Naive thymus-derived CD4-positive, alpha-beta T cell (primary cell): ENCODE measurements at regions not wholly inside any gene's neighbourhood (a gene's known extent, or its start where the extent isn't known, plus 50 kb on each side); places are given as distances from the start of the nearest gene placed in this dataset.

Source experiments
- ATAC-seq: fragments of 150-1000 bp; cut with Tn5 transposase; 2 replicates; pipeline ENCODE4 v1.10.0; 2021; ENCODE audit warnings: mild to moderate bottlenecking, moderate library complexity
- CTCF ChIA-PET: fragments of 350-600 bp; sonication (Branson Sonifier 250); formaldehyde crosslinking; loops from one replicate; lab custom pipeline; 2021; ENCODE audit warnings: antibody characterized with exemption; lab: Charles Lee
- POLR2A ChIA-PET: fragments of 350-600 bp; sonication (Branson Sonifier 250); formaldehyde crosslinking; loops from one replicate; lab custom pipeline; 2021; ENCODE audit warnings: antibody characterized with exemption, inconsistent platforms; lab: Charles Lee
- DNase-seq, 9 donors: peaks; one replicate each; pipeline versions ENCODE4 v3.0.0 to v3.0.0-alpha.2; 2020 to 2022; ENCODE audit warnings: mixed read lengths in 1 of 9
- H3K27ac ChIP-seq: one replicate; pipeline ENCODE4 v1.7.0; 2013; ENCODE audit warnings: mild to moderate bottlenecking, low read depth, low read length, moderate library complexity
- H3K27me3 ChIP-seq, 2 donors: one replicate each; pipeline ENCODE4 v1.7.0; 2013; ENCODE audit warnings: low read length in 2 of 2, mild to moderate bottlenecking in 2 of 2, moderate library complexity in 2 of 2; ENCODE audit not compliant: control insufficient read depth in 2 of 2, insufficient read depth in 2 of 2
- H3K36me3 ChIP-seq, 3 experiments: 1 replicate in 2 of 3; 2 replicates in 1 of 3; pipeline ENCODE4 v1.7.0; 2013; ENCODE audit warnings: low read length in 3 of 3, mild to moderate bottlenecking in 3 of 3, moderate library complexity in 1 of 3; ENCODE audit not compliant: insufficient read depth in 3 of 3, control insufficient read depth in 2 of 3
- H3K4me1 ChIP-seq, 2 donors: one replicate each; pipeline ENCODE4 v1.7.0; 2013; ENCODE audit warnings: low read length in 2 of 2, mild to moderate bottlenecking in 2 of 2, moderate library complexity in 1 of 2; ENCODE audit not compliant: control insufficient read depth in 2 of 2, insufficient read depth in 2 of 2
- H3K4me3 ChIP-seq: 2 replicates; pipeline ENCODE4 v1.7.0; 2013; ENCODE audit warnings: mild to moderate bottlenecking, low read length
- H3K9me3 ChIP-seq, 3 experiments: 1 replicate in 2 of 3; 2 replicates in 1 of 3; pipeline ENCODE4 v1.7.0; 2013; ENCODE audit warnings: low read length in 3 of 3; ENCODE audit not compliant: control insufficient read depth in 2 of 3
- H3K27ac Mint-ChIP-seq, 9 donors: one replicate each; pipeline ENCODE4 v1.8.0; 2020 to 2022; ENCODE audit warnings: mixed read lengths in 9 of 9, mild to moderate bottlenecking in 8 of 9, moderate library complexity in 5 of 9, inconsistent platforms in 2 of 9
- H3K27me3 Mint-ChIP-seq, 5 donors: one replicate each; pipeline ENCODE4 v1.8.0; 2021 to 2022; ENCODE audit warnings: mixed read lengths in 5 of 5, mild to moderate bottlenecking in 1 of 5
- H3K36me3 Mint-ChIP-seq, 5 donors: one replicate each; pipeline ENCODE4 v1.8.0; 2020 to 2022; ENCODE audit warnings: mixed read lengths in 5 of 5, mild to moderate bottlenecking in 3 of 5, inconsistent platforms in 1 of 5
- H3K4me1 Mint-ChIP-seq, 7 donors: one replicate each; pipeline ENCODE4 v1.8.0; 2020 to 2022; ENCODE audit warnings: mixed read lengths in 7 of 7, mild to moderate bottlenecking in 3 of 7, inconsistent platforms in 1 of 7
- H3K4me3 Mint-ChIP-seq, 10 donors: one replicate each; pipeline ENCODE4 v1.8.0; 2020 to 2022; ENCODE audit warnings: mild to moderate bottlenecking in 10 of 10, mixed read lengths in 10 of 10, moderate library complexity in 6 of 10, inconsistent platforms in 2 of 10
- H3K9me3 Mint-ChIP-seq, 11 donors: one replicate each; pipeline ENCODE4 v1.8.0; 2020 to 2022; ENCODE audit warnings: mixed read lengths in 11 of 11, mild to moderate bottlenecking in 4 of 11, inconsistent platforms in 1 of 11, moderate library complexity in 1 of 11
- intact Hi-C, 2 donors: fragments of 100-400 bp; cut with micrococcal nuclease; formaldehyde crosslinking; loops; one replicate each; pipeline ENCODE4 v1.15.1; 2023

GRCh38 chr12:124434951-124435805, 132.2 kb downstream of the NCOR2 start:
- Histone ChIP-seq H3K27ac (no peak overlapping the region), H3K27me3 (no peaks in the 10 kb centered on the region), H3K9me3 (no peaks in the 10 kb centered on the region), H3K36me3 (peaks cover 0 to 53% (median 0%) of the 10 kb centered on the region in 3 experiments), H3K4me3 (no peak overlapping the region), H3K4me1 (peaks cover 0 to 10% of the 10 kb centered on the region in 2 donors)
- Mint-ChIP-seq H3K9me3 (peaks cover 0 to 12% (median 0%) of the 10 kb centered on the region in 11 donors), H3K27ac (peak overlapping the region in 4 of 9 donors; percentile 22 to 54 (median 48)), H3K27me3 (no peaks in the 10 kb centered on the region), H3K4me3 (no peak overlapping the region), H3K4me1 (peaks cover 0 to 21% (median 8%) of the 10 kb centered on the region in 7 donors), H3K36me3 (peaks cover 0 to 16% (median 8%) of the 10 kb centered on the region in 5 donors)
- CTCF ChIA-PET, result no interaction called here
- POLR2A ChIA-PET, result no interaction called here
- intact Hi-C loops, result no loop called here
- ATAC-seq (no peak), DNase-seq (no peak)

DNA sequence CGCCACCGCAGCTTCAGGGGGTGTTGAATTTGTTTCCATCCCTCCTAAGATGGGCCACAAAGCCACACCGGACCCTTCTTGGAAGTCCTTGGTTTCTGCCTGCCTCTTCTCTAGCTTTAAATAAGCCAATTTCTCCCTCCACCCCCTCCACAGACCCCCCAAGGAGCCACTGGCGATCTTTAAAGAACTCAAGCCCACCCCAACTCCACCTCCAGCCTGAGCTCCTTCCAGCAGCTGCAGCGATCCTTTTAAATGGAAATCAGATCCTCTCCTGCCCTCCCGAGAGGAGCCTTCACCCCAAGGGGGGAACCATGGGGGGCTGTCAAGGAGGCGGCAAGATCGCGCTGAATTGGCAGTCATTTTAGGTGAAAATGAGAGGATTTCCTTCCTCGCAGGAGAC, 133.1 kb downstream of the NCOR2 start:
- ChIA-PET POLR2A (no interaction called here), CTCF (no interaction called here)
- ATAC-seq (no peak), DNase-seq (no peak)
- peaks cover 0 to 7% of the 10 kb centered on the region in 2 donors for H3K4me1 ChIP-seq
- no peaks in the 10 kb centered on the region for H3K27me3 Mint-ChIP-seq
- intact Hi-C loops, result no loop called here
- H3K27ac Mint-ChIP-seq, result peak overlapping the region in 1 of 9 donors; percentile 38
- H3K4me3 ChIP-seq, result no peak overlapping the region
- peaks cover 0 to 21% (median 8%) of the 10 kb centered on the region in 7 donors for H3K4me1 Mint-ChIP-seq
- H3K9me3 Mint-ChIP-seq, result peaks cover 0 to 12% (median 0%) of the 10 kb centered on the region in 11 donors
- H3K36me3 Mint-ChIP-seq, result peaks cover 0 to 21% (median 8%) of the 10 kb centered on the region in 5 donors
- H3K27me3 ChIP-seq, result no peaks in the 10 kb centered on the region
- H3K36me3 ChIP-seq, result peaks cover 0 to 62% (median 0%) of the 10 kb centered on the region in 3 experiments
- H3K27ac ChIP-seq, result no peak overlapping the region
- H3K9me3 ChIP-seq, result no peaks in the 10 kb centered on the region
- no peak overlapping the region for H3K4me3 Mint-ChIP-seq

- H3K27ac ChIP-seq, result no peak overlapping the region
- H3K4me3 ChIP-seq, result no peak overlapping the region
- H3K27ac Mint-ChIP-seq, result peak overlapping the region in 1 of 9 donors; percentile 38
- H3K9me3 ChIP-seq, result no peaks in the 10 kb centered on the region
- peaks cover 0 to 21% (median 8%) of the 10 kb centered on the region in 5 donors for H3K36me3 Mint-ChIP-seq
- peaks cover 0 to 12% (median 0%) of the 10 kb centered on the region in 11 donors for H3K9me3 Mint-ChIP-seq
- peaks cover 0 to 63% (median 0%) of the 10 kb centered on the region in 3 experiments for H3K36me3 ChIP-seq
- no peak for ATAC-seq
- peaks cover 0 to 21% (median 8%) of the 10 kb centered on the region in 7 donors for H3K4me1 Mint-ChIP-seq
- no peak overlapping the region for H3K4me3 Mint-ChIP-seq
- POLR2A ChIA-PET, result no interaction called here
- H3K27me3 ChIP-seq, result no peaks in the 10 kb centered on the region
- H3K27me3 Mint-ChIP-seq, result no peaks in the 10 kb centered on the region
- intact Hi-C loops, result no loop called here
- DNase-seq, result no peak
- CTCF ChIA-PET, result no interaction called here
- H3K4me1 ChIP-seq, result peaks cover 0 to 2% of the 10 kb centered on the region in 2 donors
These were observed 133.5 kb downstream of the NCOR2 start for GRCh38 chr12:124433879-124434278.

- Mint-ChIP-seq H3K9me3 (peaks cover 0 to 12% (median 0%) of the 10 kb centered on the region in 11 donors), H3K27me3 (no peaks in the 10 kb centered on the region), H3K4me1 (peaks cover 0 to 21% (median 8%) of the 10 kb centered on the region in 7 donors), H3K27ac (no peak overlapping the region), H3K36me3 (peaks cover 0 to 21% (median 8%) of the 10 kb centered on the region in 5 donors), H3K4me3 (no peak overlapping the region)
- no peaks in the 10 kb centered on the region for H3K4me1 ChIP-seq
- DNase-seq (no peak), ATAC-seq (peak; percentile 42)
- no peaks in the 10 kb centered on the region for H3K9me3 ChIP-seq
- no peak overlapping the region for H3K4me3 ChIP-seq
- CTCF ChIA-PET, result no interaction called here
- H3K27me3 ChIP-seq, result no peaks in the 10 kb centered on the region
- intact Hi-C loops, result no loop called here
- POLR2A ChIA-PET, result no interaction called here
- H3K27ac ChIP-seq, result no peak overlapping the region
- H3K36me3 ChIP-seq, result peaks cover 0 to 63% (median 0%) of the 10 kb centered on the region in 3 experiments
These were observed 134.1 kb downstream of the NCOR2 start for GRCh38 chr12:124433147-124433874.

DNA sequence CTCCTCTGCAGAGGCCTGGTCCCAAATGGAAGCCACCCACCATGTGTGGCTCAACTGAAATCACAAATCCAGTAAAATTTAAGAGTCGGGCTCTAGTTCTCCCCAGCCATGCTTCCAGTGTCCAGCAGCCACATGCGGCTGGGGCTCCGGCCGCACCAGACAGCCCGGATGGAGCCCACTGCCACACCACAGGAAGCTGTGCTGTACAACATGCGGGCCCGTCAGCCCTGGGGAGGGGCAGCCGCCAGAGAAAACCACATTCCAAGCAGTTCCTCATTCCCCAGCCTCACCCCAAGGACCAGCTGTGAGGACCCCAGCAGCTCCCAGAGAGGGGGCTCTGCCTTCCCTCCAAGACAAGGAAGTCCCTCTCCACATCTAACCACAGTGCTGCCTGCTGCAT, 135.0 kb downstream of the NCOR2 start:
- H3K27ac ChIP-seq, result no peak overlapping the region
- H3K4me3 ChIP-seq, result no peak overlapping the region
- H3K4me1 ChIP-seq, result no peaks in the 10 kb centered on the region
- no peak for DNase-seq
- Mint-ChIP-seq H3K27me3 (no peaks in the 10 kb centered on the region), H3K9me3 (peaks cover 0 to 12% (median 0%) of the 10 kb centered on the region in 11 donors), H3K4me1 (peaks cover 0 to 17% (median 8%) of the 10 kb centered on the region in 7 donors), H3K27ac (peak overlapping the region in 4 of 9 donors; percentile 14 to 65 (median 60)), H3K36me3 (peaks cover 0 to 24% (median 8%) of the 10 kb centered on the region in 5 donors), H3K4me3 (no peak overlapping the region)
- ChIA-PET CTCF (no interaction called here), POLR2A (no interaction called here)
- H3K36me3 ChIP-seq, result peaks cover 0 to 65% (median 0%) of the 10 kb centered on the region in 3 experiments
- no peaks in the 10 kb centered on the region for H3K27me3 ChIP-seq
- peak; percentile 55 for ATAC-seq
- intact Hi-C loops, result no loop called here
- no peaks in the 10 kb centered on the region for H3K9me3 ChIP-seq

DNA sequence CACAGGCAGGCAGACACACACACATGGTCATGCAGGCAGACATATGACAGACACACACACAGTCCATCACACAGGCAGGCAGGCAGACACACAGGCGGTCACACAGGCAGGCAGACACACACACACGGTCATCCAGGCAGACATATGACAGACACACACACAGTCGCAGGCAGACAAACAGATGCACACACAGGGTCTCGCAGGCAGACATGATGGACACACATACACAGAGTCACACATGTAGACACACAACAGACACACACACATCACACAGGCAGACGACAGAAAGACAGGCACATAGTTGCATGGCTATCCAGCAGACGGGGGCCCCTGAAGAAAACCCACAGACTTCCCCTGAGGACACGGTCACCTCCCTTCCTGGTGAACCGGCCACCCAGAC, 135.4 kb downstream of the NCOR2 start:
- Histone ChIP-seq H3K27ac (no peak overlapping the region), H3K27me3 (no peaks in the 10 kb centered on the region), H3K4me3 (no peak overlapping the region), H3K4me1 (no peaks in the 10 kb centered on the region), H3K36me3 (peaks cover 0 to 64% (median 0%) of the 10 kb centered on the region in 3 experiments), H3K9me3 (no peaks in the 10 kb centered on the region)
- H3K9me3 Mint-ChIP-seq, result peaks cover 0 to 12% (median 0%) of the 10 kb centered on the region in 11 donors
- H3K4me1 Mint-ChIP-seq, result peaks cover 0 to 17% (median 8%) of the 10 kb centered on the region in 7 donors
- H3K27ac Mint-ChIP-seq, result peak overlapping the region in 6 of 9 donors; percentile 14 to 65 (median 60)
- POLR2A ChIA-PET, result no interaction called here
- peaks cover 0 to 24% (median 8%) of the 10 kb centered on the region in 5 donors for H3K36me3 Mint-ChIP-seq
- intact Hi-C loops, result loop anchor here in 1 of 2 donors (2.0 kb wide), 1 partner anchor 49 kb away; no protein-coding TSS in a partner anchor
- H3K4me3 Mint-ChIP-seq, result no peak overlapping the region
- CTCF ChIA-PET, result no interaction called here
- no peak for DNase-seq
- ATAC-seq, result peak; percentile 9
- H3K27me3 Mint-ChIP-seq, result no peaks in the 10 kb centered on the region
